HG02884 (cell line): ENCODE measurements at regions not wholly inside any gene's neighbourhood (a gene's known extent, or its start where the extent isn't known, plus 50 kb on each side); places are given as distances from the start of the nearest gene placed in this dataset.
"Not testable (repeated sequence)": the region's sequence is repeated elsewhere in the genome, so short reads cannot be mapped to it uniquely, and the experiment has no call there.

Source experiments
- ATAC-seq: cut with Tn5 transposase; IDR thresholded peaks from one replicate; pipeline ENCODE4 v1.9.1; 2021; ENCODE audit warnings: mild to moderate bottlenecking, moderate library complexity; ENCODE audit not compliant: unreplicated experiment

- no peak for ATAC-seq
Measured at GRCh38 chr2:161480123-161480522, 64.0 kb downstream of the TBR1 start.

DNA sequence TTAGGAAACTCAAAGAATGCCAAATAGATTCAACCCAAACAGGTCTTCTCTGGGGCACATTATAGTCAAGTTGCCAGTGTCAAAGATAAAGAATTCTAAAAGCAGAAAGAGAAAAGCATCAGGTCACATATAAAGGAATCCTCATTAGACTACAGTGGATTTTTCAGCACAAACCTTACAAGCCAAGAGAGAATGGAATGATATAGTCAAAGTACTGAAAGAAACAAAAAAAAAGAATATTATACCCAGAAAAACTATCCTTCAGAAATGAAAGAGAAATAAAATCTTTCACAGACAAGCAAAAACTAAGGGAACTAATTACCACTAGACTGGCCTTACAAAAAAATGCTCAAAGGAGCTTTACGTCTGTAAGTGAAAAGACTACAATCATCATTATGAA lies 65.5 kb downstream of the TBR1 start:
- ATAC-seq = no peak

DNA sequence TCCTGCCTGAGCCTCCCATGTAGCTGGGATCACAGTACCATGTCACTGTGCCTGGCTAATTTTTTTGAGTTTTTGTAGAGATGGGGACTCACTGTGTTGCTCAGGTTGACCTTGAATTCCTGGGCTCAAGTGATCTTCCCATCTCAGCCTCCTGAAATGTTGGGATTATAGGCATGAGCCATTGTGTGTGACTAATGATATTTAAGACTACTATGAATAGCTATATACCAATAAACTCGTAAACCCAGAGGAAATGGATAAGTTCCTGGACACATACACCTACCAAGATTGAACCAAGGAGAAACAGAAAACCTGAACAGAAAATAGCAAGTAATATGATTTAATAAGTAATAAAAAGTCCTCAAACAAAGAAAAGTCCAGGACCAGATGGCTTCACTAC lies 68.0 kb downstream of the TBR1 start:
- ATAC-seq = no peak

- no peak for ATAC-seq
Measured at GRCh38 chr2:161486111-161486510, 70.0 kb downstream of the TBR1 start.

DNA sequence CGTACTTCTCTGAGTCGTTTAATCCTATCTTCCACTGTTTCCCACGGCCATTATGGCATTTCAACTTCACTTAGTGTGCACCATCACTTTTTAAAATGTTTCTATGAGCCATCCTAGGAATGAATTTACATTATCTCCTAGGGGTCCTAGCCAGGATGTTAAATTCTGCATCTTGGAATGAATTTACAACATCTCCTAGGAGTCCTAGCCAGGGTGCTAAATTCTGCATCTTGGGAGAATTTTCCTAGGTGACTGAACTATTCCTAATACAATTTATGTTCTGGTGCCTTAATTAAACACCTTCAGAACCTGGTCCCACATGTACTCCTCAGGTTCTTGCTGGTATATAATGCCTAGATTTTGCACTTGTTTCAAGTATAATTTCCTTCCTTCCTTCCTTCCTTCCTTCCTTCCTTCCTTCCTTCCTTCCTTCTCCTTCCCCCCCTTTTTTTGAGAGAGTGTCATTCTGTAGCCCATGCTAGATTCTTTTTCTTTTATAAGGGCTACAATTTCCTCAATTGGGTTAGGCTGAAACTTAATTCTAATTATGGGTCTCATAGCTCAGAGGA lies 72.1 kb downstream of the TBR1 start:
- ATAC-seq = no peak

GRCh38 chr2:161488879-161489278 lies 72.8 kb downstream of the TBR1 start:
- ATAC-seq = no peak

DNA sequence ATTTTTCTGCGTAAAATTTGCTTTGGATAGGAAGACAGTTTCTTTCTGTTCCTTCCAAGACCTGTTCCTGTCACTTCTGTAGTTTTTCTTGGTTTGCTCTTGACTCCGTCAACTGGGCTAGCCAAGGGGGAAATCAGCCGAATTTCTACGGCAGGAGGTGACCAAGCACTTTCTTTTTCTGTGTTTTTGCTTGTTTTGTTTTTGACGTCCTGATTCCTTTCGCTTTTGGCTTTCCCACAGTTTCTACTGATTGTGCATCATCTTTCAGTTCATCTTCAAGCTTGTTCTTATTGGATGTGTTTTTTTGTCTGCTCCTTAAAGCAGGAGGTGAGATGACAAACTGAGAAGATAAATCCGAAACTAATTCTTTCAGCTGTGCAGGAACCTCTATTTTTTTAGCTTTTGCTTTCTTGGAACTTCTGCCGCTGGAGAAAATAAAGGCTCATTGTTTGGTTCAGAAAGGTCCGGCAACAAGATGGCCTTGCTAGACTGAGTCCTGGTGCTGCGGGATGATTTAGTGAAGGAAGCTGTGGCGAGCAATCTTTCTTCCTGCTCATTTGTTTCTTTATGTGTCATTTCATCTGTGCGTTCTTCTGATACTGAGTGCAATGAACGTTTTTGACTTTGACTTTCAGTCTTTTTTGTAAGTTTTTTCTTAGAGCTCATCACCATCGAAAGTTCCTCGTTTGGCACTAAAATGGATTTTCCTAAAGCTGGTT lies 85.0 kb downstream of the TBR1 start:
- not testable (repeated sequence) for ATAC-seq

GRCh38 chr2:161502279-161502678 lies 86.2 kb downstream of the TBR1 start:
- not testable (repeated sequence) for ATAC-seq

- ATAC-seq = not testable (repeated sequence)
Measured at GRCh38 chr2:161504628-161505289, 88.7 kb downstream of the TBR1 start.

GRCh38 chr2:161505466-161505865 lies 89.4 kb downstream of the TBR1 start:
- ATAC-seq = not testable (repeated sequence)

GRCh38 chr2:161513295-161514032 lies 97.4 kb downstream of the TBR1 start:
- not testable (repeated sequence) for ATAC-seq

DNA sequence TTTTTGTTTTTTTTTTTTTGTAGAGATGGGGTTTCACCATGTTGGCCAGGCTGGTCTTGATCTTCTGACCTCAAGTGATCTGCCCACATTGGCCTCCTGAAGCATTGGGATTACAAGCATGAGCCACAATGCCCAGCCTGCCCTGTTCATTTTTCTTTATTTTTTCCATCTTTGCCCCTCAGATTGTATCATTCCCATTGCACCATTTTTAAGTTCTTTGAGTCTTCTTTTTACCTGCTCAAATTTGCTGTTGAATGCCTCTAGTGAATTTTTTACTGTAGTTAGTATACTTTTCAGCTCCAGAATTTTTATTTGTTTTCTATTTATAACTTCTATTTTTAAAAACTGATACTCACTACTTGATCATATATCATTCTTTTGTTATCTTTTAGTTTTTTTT lies 101.4 kb upstream of the SLC4A10 start:
- ATAC-seq = no peak

- no peak for ATAC-seq
Measured at GRCh38 chr2:161533218-161533617, 91.0 kb upstream of the SLC4A10 start.

- ATAC-seq = no peak
Measured at GRCh38 chr2:161546635-161547034, 77.6 kb upstream of the SLC4A10 start.

DNA sequence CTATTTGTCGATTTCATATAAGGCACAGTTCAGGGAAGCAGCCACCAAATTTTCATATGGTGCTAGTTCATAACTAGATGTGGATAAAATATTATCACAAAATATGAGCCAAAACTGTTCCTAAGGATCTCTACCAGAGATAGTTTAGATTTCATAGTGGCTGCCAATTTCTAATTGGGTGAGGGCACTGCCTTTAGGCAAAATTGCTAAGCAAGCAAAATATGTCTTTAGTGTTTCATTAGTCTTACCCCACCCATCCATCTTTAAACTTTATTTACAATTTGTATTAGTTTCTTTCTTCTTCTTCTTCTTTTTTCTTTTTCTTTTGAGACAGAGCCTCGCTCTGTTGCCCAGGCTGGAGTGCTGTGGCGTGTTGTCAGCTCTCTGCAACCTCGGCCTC lies 77.1 kb upstream of the SLC4A10 start:
- no peak for ATAC-seq

DNA sequence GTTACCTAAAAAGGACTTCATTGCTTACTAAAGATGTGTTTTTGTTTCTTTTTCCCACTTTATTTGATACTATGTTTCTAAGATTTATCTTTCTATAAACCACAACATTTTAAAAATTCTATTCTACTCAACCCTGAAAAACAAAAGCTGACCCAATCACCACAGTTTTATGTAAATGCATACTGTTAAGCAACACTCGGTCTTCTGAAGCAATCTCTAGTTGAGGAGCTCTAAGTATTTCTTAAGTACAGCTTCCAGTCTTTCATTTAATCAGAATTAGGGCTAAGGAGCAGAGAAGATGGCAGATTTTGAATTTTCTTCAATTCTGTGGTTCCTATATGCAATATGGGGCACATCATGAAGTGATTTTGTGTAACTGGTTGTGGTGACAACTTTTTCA lies 72.2 kb upstream of the SLC4A10 start:
- no peak for ATAC-seq

DNA sequence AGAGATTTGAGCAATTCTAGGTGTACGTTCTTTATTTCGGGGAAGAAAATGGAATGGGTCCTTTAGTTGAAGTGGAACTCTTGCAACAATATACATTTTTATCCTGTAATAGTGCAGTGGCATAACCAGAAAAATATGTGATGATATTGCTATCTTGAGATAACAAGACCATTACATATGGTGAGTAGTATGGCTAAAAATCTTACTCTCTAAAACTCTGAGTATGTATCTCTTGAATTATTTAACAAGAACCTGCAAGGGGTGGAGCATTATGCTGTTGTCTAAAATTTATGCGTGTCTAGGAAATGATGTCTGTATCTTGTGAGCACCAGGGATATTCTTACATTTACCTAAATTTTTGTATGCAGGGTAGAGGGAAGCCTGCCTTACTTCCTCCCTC lies 68.4 kb upstream of the SLC4A10 start:
- ATAC-seq = no peak

GRCh38 chr2:161556440-161556839 lies 67.8 kb upstream of the SLC4A10 start:
- no peak for ATAC-seq

DNA sequence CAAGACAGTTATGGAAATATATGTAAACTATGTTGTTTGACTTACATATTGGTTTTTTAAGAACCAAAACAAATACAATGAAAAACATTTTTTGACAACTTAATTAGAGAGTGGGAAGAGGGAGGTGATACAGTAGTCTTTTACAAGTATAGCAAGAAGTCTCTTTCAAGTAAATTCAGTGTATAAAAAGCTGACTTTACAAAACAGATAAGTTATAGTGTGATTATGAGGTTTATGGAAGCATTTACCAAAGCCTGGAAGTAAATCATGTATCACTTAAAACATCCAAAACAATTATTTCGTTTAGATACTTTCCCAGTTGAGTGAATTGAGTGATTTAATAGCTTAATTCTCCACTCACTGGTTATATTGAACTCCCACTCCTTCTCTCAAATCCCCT lies 66.7 kb upstream of the SLC4A10 start:
- no peak for ATAC-seq

GRCh38 chr2:161564906-161565305 lies 59.3 kb upstream of the SLC4A10 start:
- no peak for ATAC-seq

DNA sequence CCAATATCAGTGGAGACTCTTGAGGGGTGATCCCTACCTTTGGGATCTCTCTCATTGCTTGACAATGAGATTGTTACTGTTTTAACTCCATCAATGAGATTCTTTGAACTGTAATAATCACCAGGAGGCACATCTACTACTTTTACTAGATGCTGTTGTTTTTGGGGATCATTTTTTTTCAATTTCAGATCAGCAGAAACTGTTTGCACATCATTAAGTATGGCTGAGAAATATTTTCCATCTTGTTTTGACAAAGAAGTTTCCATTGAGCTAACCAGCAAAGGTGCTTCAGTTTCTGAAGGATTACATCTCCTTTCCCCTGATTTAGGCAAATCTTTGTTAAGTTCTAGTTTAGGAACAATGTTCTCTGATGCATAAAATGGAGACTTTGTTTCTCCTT lies 54.8 kb upstream of the SLC4A10 start:
- ATAC-seq = no peak
